HG03025 (cell line): ENCODE measurements at regions not wholly inside any gene's neighbourhood (a gene's known extent, or its start where the extent isn't known, plus 50 kb on each side); places are given as distances from the start of the nearest gene placed in this dataset.

Experiments used
- ATAC-seq: cut with Tn5 transposase; IDR thresholded peaks from one replicate; pipeline ENCODE4 v1.9.1; 2021; ENCODE audit warnings: mild to moderate bottlenecking, moderate library complexity; ENCODE audit not compliant: unreplicated experiment, low FRiP score

- ATAC-seq, result no peak
These were observed 60.3 kb upstream of the ANO3 start for GRCh38 chr11:26271666-26272065.

GRCh38 chr11:26276798-26277424, 55.0 kb upstream of the ANO3 start:
- ATAC-seq, result peak; percentile 76

GRCh38 chr11:26278354-26278753, 53.6 kb upstream of the ANO3 start:
- ATAC-seq, result no peak
